OCI-LY7 (cell line): ENCODE measurements at regions not wholly inside any gene's neighbourhood (a gene's known extent, or its start where the extent isn't known, plus 50 kb on each side); places are given as distances from the start of the nearest gene placed in this dataset.

Source experiments
- CTCF ChIP-seq: fragments of 200-600 bp; sonication (generic); conservative IDR thresholded peaks from 2 replicates; pipeline ENCODE4 v1.5.1; 2014; ENCODE audit warnings: mild to moderate bottlenecking, antibody characterized with exemption, low read length, moderate library complexity, mixed read lengths
- EZH2phosphoT487 ChIP-seq: fragments of 200-600 bp; sonication (generic); IDR thresholded peaks from 2 replicates; pipeline ENCODE4 v1.6.1; 2018; ENCODE audit warnings: low read depth, borderline replicate concordance, mild to moderate bottlenecking, mixed run types, antibody characterized with exemption, low read length, moderate library complexity, mixed read lengths

GRCh38 chr2:196528486-196529223, 110.9 kb upstream of the CCDC150 start:
- TF ChIP-seq EZH2phosphoT487: no peak
- no peak for TF ChIP-seq CTCF
